ENCODE measurements at regions not wholly inside any gene's neighbourhood (a gene's known extent, or its start where the extent isn't known, plus 50 kb on each side); places are given as distances from the start of the nearest gene placed in this dataset.
A peak's percentile ranks its signal among the peaks of the same experiment; 100 is the strongest.

DNA sequence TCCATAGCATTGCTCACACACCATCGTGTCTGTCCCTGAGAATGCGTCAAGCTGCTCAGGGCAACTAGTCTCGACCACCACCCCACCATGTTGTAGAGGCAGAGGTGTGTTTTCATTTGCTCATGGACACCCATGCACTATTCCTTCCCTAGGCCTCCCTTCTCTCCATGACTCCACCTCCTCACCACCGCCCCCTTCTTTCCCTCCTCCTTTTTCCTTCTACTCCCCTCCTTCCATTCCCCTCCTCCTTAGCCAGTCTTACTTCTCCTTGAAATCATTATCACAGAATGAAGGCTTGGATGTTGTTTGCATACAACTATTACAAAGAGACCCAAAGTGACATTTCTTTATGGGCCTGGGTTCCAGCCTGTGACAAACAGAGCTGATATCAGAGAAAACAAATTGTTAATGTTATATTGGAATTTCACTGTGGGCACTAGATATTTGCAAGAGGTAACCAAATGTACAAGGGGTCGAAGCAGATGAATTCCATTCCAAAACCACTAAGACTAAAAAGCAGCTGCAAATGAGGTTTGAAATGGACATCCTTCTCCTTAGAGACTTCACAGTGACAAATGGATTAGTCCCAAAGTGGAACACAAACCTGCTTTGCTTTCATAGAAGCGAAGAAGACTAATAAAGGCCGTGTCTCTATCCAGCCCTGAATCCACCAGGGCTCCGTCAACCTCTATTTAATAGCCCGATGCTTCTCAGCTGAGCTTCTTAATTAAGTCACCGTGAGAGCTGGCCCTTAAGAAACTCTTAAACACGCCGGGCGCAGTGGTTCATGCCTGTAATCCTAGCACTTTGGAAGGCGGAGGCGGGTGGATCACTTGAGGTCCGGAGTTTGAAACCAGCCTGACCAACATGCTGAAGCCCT lies 275.8 kb upstream of the SULF2 start:
- Histone ChIP-seq H3K9me3 (replicated peaks) (0 out of 2 replicates have a peak, but pooled peaks cover 2% of the 10 kb centered on the region), H3K27ac (no peak overlapping the region), H3K27me3 (replicated peaks) (no peaks in the 10 kb centered on the region), H3K4me1 (replicated peaks) (peaks cover 14% of the 10 kb centered on the region), H3K36me3 (peaks cover 5% of the 10 kb centered on the region; the same call in 1 of the 2 replicates), H3K4me3 (no peak overlapping the region)
- DNase-seq (ENCODE audit: low read depth in 1 of 2, low spot score in 2 of 2): no peak

GRCh38 chr20:48058611-48059559 lies 273.6 kb upstream of the SULF2 start:
- no peak overlapping the region for H3K27ac ChIP-seq
- no peak for DNase-seq (ENCODE audit: low read depth in 1 of 2, low spot score in 2 of 2)
- H3K4me1 ChIP-seq (replicated peaks): peaks cover 2% of the 10 kb centered on the region
- 0 out of 2 replicates have a peak, but pooled peaks cover 2% of the 10 kb centered on the region for H3K9me3 ChIP-seq (replicated peaks)
- H3K4me3 ChIP-seq: no peak overlapping the region
- H3K36me3 ChIP-seq: peaks cover 18% of the 10 kb centered on the region
- H3K27me3 ChIP-seq (replicated peaks): no peaks in the 10 kb centered on the region

GRCh38 chr20:48057739-48058138 lies 272.5 kb upstream of the SULF2 start:
- peaks cover 4% of the 10 kb centered on the region for H3K4me1 ChIP-seq (replicated peaks)

DNA sequence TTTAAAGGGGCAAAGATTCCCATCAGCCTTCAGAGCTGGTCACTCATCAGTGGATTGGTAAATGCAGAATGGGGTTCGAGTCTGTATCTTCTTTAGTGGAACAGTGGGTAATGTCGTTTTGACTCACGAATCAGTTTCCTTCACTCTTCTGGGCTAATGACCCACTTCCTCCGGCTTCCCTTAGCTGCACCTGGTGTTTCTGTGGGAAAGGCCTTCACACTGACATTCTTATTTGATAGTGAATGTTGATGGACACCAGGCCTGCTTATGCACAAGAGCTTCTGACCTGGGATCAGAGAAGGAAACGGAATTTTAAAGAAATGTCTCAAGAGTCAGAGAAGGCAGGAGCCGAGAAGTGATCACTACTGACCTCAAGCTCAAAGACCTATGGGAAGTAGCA lies 272.0 kb upstream of the SULF2 start:
- H3K27ac ChIP-seq: no peak overlapping the region
- peaks cover 9% of the 10 kb centered on the region for H3K4me1 ChIP-seq (replicated peaks)
- no peak overlapping the region for H3K4me3 ChIP-seq
- 0 out of 2 replicates have a peak, but pooled peaks cover 2% of the 10 kb centered on the region for H3K9me3 ChIP-seq (replicated peaks)
- H3K36me3 ChIP-seq: peaks cover 27% of the 10 kb centered on the region
- no peaks in the 10 kb centered on the region for H3K27me3 ChIP-seq (replicated peaks)
- no peak for DNase-seq (ENCODE audit: low read depth in 1 of 2, low spot score in 2 of 2)

More at GRCh38 chr20:48057739-48058138, 272.5 kb upstream of the SULF2 start:
- DNase-seq (ENCODE audit: low read depth in 1 of 2, low spot score in 2 of 2): no peak
- H3K27me3 ChIP-seq (replicated peaks): no peaks in the 10 kb centered on the region
- no peak overlapping the region for H3K4me3 ChIP-seq
- 0 out of 2 replicates have a peak, but pooled peaks cover 2% of the 10 kb centered on the region for H3K9me3 ChIP-seq (replicated peaks)
- H3K36me3 ChIP-seq: peaks cover 27% of the 10 kb centered on the region
- no peak overlapping the region for H3K27ac ChIP-seq

DNA sequence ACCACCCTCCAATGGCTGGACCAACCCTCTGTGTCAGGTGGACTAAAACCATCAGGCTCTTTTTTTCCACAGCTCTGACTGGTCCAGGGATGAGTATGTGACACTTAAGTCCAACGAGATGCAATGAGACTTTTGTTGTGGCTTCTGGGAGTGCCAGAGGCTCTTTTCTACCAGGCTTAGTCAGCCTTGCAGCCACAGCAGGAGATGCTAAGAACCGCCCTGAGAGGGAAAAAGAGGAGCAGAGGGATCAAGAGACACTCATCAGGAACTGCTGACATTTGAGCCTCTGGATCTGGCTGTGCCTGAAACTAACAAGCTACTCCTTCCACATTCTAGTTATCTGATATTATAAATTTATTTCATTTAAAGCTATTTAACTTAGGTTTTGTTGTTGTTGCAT lies 270.9 kb upstream of the SULF2 start:
- 0 out of 2 replicates have a peak, but pooled peaks cover 2% of the 10 kb centered on the region for H3K9me3 ChIP-seq (replicated peaks)
- no peak overlapping the region for H3K27ac ChIP-seq
- H3K36me3 ChIP-seq: peaks cover 27% of the 10 kb centered on the region
- no peaks in the 10 kb centered on the region for H3K27me3 ChIP-seq (replicated peaks)
- no peak for DNase-seq (ENCODE audit: low read depth in 1 of 2, low spot score in 2 of 2)
- no peak overlapping the region for H3K4me3 ChIP-seq
- H3K4me1 ChIP-seq (replicated peaks): peaks cover 20% of the 10 kb centered on the region

DNA sequence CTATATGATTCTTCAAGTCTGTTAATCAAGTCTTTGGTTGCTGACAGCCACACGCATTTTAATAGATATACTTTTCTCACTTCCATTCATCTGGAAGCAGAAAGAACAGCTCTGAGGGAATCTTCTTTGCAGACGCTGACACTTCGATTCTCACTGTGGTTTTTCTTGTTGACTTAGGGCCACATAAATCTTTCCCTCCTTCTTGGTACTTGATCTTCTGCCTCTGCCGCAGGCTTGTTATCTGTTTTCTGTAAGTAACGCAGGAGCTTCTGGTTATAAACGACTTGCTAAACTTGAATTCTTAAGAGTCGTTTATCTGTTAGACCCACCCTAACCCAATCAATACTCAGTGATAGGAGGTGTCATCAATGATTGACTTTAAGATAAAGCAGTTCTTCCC lies 268.8 kb upstream of the SULF2 start:
- no peak for DNase-seq (ENCODE audit: low read depth in 1 of 2, low spot score in 2 of 2)
- H3K4me1 ChIP-seq (replicated peaks): peaks cover 21% of the 10 kb centered on the region
- 0 out of 2 replicates have a peak, but pooled peaks cover 2% of the 10 kb centered on the region for H3K9me3 ChIP-seq (replicated peaks)
- H3K36me3 ChIP-seq: peaks cover 27% of the 10 kb centered on the region
- H3K27ac ChIP-seq: no peak overlapping the region
- no peaks in the 10 kb centered on the region for H3K27me3 ChIP-seq (replicated peaks)
- H3K4me3 ChIP-seq: no peak overlapping the region

DNA sequence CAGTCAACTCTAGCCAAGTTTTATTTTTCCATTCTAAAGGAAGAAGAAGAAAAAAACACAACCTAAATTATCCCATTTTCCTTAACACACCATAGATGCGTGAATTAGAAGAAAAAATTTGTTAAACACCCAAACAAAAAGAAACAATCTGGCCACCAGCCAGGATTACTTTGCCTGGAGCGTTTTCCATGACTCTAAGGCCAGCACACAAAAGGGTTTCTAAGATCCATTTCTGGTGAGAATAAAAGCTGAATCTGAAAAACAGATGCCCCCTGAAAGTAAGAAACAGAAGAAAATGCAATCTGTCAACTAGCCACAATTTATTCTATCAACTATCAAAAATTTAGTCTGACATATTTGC lies 267.2 kb upstream of the SULF2 start:
- H3K27ac ChIP-seq: peak overlapping the region; percentile 59
- peak; percentile 54 to 76 for DNase-seq (ENCODE audit: low read depth in 1 of 2, low spot score in 2 of 2)

DNA sequence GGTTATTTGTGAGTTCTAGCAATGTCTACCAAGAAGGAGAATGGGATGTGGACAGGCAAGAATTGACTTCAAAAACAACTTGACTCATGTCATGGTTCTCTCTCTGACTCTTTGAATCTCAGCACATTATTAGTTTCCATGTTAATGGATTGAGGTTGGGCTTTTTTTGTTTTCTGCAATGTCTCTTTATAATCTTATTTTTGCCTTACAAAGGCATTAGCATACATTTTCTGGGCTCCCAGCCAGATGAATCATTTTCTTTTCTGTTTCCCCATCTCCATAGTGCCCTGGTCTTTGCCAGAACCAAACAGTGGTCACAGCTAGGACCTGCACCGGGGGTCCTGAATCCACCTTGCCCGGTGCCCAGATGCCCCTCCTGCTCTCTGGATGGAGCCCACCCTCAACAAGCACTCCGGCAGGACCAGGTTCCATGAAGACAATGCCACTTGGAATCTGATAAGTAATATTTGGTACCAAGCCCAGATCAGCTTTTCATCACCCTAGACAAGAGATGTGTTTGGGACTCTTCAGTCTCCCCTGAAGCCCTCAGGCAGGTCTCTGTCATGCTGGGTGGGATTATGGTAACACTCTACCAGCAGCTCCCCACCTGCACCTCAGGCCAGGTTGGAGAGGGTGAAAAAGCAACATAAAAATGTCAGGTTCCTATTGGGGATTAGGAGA lies 266.7 kb upstream of the SULF2 start:
- peak overlapping the region; percentile 59 for H3K27ac ChIP-seq
- peak; percentile 59 to 74 for DNase-seq (ENCODE audit: low read depth in 1 of 2, low spot score in 2 of 2)

More for the DNA sequence above, 267.2 kb upstream of the SULF2 start:
- no peaks in the 10 kb centered on the region for H3K27me3 ChIP-seq (replicated peaks)
- peaks cover 22% of the 10 kb centered on the region for H3K36me3 ChIP-seq
- no peaks in the 10 kb centered on the region for H3K9me3 ChIP-seq (replicated peaks)
- no peak overlapping the region for H3K4me3 ChIP-seq
- peaks cover 21% of the 10 kb centered on the region for H3K4me1 ChIP-seq (replicated peaks)

GRCh38 chr20:48049641-48050040 lies 264.4 kb upstream of the SULF2 start:
- Histone ChIP-seq H3K4me1 (replicated peaks) (peaks cover 21% of the 10 kb centered on the region), H3K36me3 (peaks cover 15% of the 10 kb centered on the region; the same call in 1 of the 2 replicates), H3K27me3 (replicated peaks) (no peaks in the 10 kb centered on the region), H3K4me3 (no peak overlapping the region), H3K27ac (no peak overlapping the region), H3K9me3 (replicated peaks) (no peaks in the 10 kb centered on the region)
- peak in 1 of 2 experiments; percentile 14 for DNase-seq (ENCODE audit: low read depth in 1 of 2, low spot score in 2 of 2)

More for the DNA sequence above, 266.7 kb upstream of the SULF2 start:
- Histone ChIP-seq H3K9me3 (replicated peaks) (no peaks in the 10 kb centered on the region), H3K36me3 (peaks cover 22% of the 10 kb centered on the region; the same call in 1 of the 2 replicates), H3K4me1 (replicated peaks) (peaks cover 21% of the 10 kb centered on the region), H3K27me3 (replicated peaks) (no peaks in the 10 kb centered on the region), H3K4me3 (no peak overlapping the region)

- H3K4me3 ChIP-seq: no peak overlapping the region
- peaks cover 11% of the 10 kb centered on the region; the same call in 1 of the 2 replicates for H3K36me3 ChIP-seq
- no peak for DNase-seq (ENCODE audit: low read depth in 1 of 2, low spot score in 2 of 2)
- no peak overlapping the region for H3K27ac ChIP-seq
- peaks cover 21% of the 10 kb centered on the region for H3K4me1 ChIP-seq (replicated peaks)
- H3K27me3 ChIP-seq (replicated peaks): no peaks in the 10 kb centered on the region
- H3K9me3 ChIP-seq (replicated peaks): no peaks in the 10 kb centered on the region
Measured at GRCh38 chr20:48049171-48049570, 263.9 kb upstream of the SULF2 start.

DNA sequence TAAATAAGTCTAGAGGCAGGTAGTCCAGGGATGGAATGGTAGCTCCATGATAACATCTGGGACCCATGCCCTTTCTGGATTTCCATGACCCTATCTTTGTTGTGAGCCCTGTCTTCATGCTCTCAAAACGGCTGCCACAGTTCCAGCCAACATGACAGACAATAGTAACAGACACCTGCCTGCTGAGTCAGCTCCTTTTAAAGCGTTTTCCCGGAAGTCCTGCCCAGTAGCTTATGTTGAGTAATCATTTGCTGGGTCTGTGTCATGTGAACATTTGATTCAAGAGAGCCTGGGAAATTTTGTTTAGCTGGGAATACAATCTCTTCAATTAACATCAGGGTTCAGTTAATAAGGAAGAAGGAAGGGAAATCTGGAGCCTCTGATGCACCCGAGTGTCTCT lies 262.2 kb upstream of the SULF2 start:
- DNase-seq (ENCODE audit: low read depth in 1 of 2, low spot score in 2 of 2): no peak
- H3K27me3 ChIP-seq (replicated peaks): no peaks in the 10 kb centered on the region
- no peak overlapping the region for H3K4me3 ChIP-seq
- peaks cover 13% of the 10 kb centered on the region for H3K4me1 ChIP-seq (replicated peaks)
- H3K9me3 ChIP-seq (replicated peaks): no peaks in the 10 kb centered on the region
- no peak overlapping the region for H3K27ac ChIP-seq
- no peaks in the 10 kb centered on the region; the same call in 1 of the 2 replicates for H3K36me3 ChIP-seq

DNA sequence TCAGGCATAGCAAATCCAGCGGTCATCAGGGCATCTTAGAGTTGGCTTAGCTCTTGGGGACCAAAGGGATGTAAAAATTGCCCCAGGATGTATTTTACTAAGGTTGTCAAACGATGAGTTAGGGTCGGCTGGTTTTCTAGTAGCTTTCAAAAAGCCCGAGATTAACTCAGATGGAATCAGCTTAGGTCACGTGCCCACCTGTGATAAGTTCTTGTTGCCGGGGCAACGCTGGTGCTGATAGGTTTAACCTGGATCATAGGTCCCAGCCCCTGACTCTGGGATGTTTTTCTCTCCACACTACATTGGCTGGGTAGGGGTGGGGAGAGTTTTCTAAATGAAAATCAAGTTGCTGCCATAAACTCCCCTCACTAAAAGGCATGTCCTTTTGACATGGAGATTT lies 257.3 kb upstream of the SULF2 start:
- H3K4me3 ChIP-seq: no peak overlapping the region
- H3K36me3 ChIP-seq: no peaks in the 10 kb centered on the region; the same call in 1 of the 2 replicates
- no peaks in the 10 kb centered on the region for H3K9me3 ChIP-seq (replicated peaks)
- no peaks in the 10 kb centered on the region for H3K27me3 ChIP-seq (replicated peaks)
- H3K4me1 ChIP-seq (replicated peaks): no peaks in the 10 kb centered on the region
- no peak overlapping the region for H3K27ac ChIP-seq
- DNase-seq (ENCODE audit: low read depth in 1 of 2, low spot score in 2 of 2): no peak

Data from SJSA1 (cell line).